ENCODE measurements at regions not wholly inside any gene's neighbourhood (a gene's known extent, or its start where the extent isn't known, plus 50 kb on each side); places are given as distances from the start of the nearest gene placed in this dataset.
"Not testable (repeated sequence)": the region's sequence is repeated elsewhere in the genome, so short reads cannot be mapped to it uniquely, and the experiment has no call there.

- no peak for DNase-seq (ENCODE audit: low spot score)
These were observed 132.5 kb upstream of the NFIA start for GRCh38 chr1:60949826-60950197.

- DNase-seq (ENCODE audit: low spot score), result no peak
These were observed 133.1 kb upstream of the NFIA start for GRCh38 chr1:60949154-60949825.

GRCh38 chr1:60948486-60948885 is 133.9 kb upstream of the NFIA start:
- no peak for DNase-seq (ENCODE audit: low spot score)

- DNase-seq (ENCODE audit: low spot score), result no peak
These were observed 135.0 kb upstream of the NFIA start for GRCh38 chr1:60947367-60947766.

- DNase-seq (ENCODE audit: low spot score), result no peak
These were observed 139.3 kb upstream of the NFIA start for GRCh38 chr1:60942896-60943638.

GRCh38 chr1:60942291-60942690 is 140.1 kb upstream of the NFIA start:
- no peak for DNase-seq (ENCODE audit: low spot score)

- DNase-seq (ENCODE audit: low spot score), result not testable (repeated sequence)
These were observed 141.7 kb upstream of the NFIA start for GRCh38 chr1:60940685-60941084.

GRCh38 chr1:60937720-60938119 is 144.6 kb upstream of the NFIA start:
- DNase-seq (ENCODE audit: low spot score), result no peak

GRCh38 chr1:60936591-60937342 is 145.6 kb upstream of the NFIA start:
- DNase-seq (ENCODE audit: low spot score), result no peak

- DNase-seq (ENCODE audit: low spot score), result no peak
These were observed 146.2 kb upstream of the NFIA start for GRCh38 chr1:60936163-60936562.

- no peak for DNase-seq (ENCODE audit: low spot score)
These were observed 146.7 kb upstream of the NFIA start for GRCh38 chr1:60935599-60936110.

- no peak for DNase-seq (ENCODE audit: low spot score)
These were observed 152.2 kb upstream of the NFIA start for GRCh38 chr1:60930130-60930529.

GRCh38 chr1:60924964-60925798 is 157.2 kb upstream of the NFIA start:
- no peak for DNase-seq (ENCODE audit: low spot score)

- no peak for DNase-seq (ENCODE audit: low spot score)
These were observed 158.2 kb upstream of the NFIA start for GRCh38 chr1:60924165-60924564.

- no peak for DNase-seq (ENCODE audit: low spot score)
These were observed 158.8 kb upstream of the NFIA start for GRCh38 chr1:60923389-60924087.

GRCh38 chr1:60922304-60922703 is 160.1 kb upstream of the NFIA start:
- DNase-seq (ENCODE audit: low spot score), result no peak

- no peak for DNase-seq (ENCODE audit: low spot score)
These were observed 161.2 kb upstream of the NFIA start for GRCh38 chr1:60921175-60921574.

GRCh38 chr1:60920561-60920960 is 161.8 kb upstream of the NFIA start:
- DNase-seq (ENCODE audit: low spot score), result no peak

- no peak for DNase-seq (ENCODE audit: low spot score)
These were observed 163.5 kb upstream of the NFIA start for GRCh38 chr1:60918867-60919266.

- DNase-seq (ENCODE audit: low spot score), result no peak
These were observed 165.5 kb upstream of the NFIA start for GRCh38 chr1:60916906-60917305.

- DNase-seq (ENCODE audit: low spot score), result no peak
These were observed 166.2 kb upstream of the NFIA start for GRCh38 chr1:60916199-60916598.

All from HuH-7.5 (cell line).